Stimulated activated CD8-positive, alpha-beta memory T cell treated with anti-CD3 and anti-CD28 coated beads, Interleukin-12 subunit alpha, Interleukin-12 subunit beta, amount 100 ng/mL, for 24 hours (primary cell): ENCODE measurements at regions not wholly inside any gene's neighbourhood (a gene's known extent, or its start where the extent isn't known, plus 50 kb on each side); places are given as distances from the start of the nearest gene placed in this dataset.
"Not testable (repeated sequence)": the region's sequence is repeated elsewhere in the genome, so short reads cannot be mapped to it uniquely, and the experiment has no call there.

ENCODE experiments used
- DNase-seq: peaks from one replicate; pipeline ENCODE4 v3.0.0-alpha.2; 2020; ENCODE audit errors: extremely low read depth

GRCh38 chr11:11010624-11011127 is 152.8 kb upstream of the ZBED5 start:
- DNase-seq = no peak

DNA sequence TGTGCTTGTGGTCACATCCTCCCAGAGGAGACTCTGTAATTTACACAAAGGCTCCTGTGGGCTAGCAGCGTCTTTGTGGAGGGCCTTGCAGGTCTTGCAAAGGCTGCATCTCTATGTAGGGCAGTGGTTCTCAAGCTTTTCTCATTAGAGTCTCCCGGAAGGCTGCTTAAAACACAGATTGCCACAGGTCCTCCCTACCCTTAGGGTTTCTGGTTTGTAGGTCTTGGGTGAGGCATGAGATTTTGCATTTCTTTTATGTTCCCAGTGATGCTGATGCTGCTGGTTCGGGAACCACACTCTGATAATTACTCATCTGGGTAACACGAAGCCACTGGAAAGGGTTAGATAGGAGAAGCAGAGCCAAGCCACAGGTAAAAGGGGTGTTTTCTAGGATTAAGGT is 151.3 kb upstream of the ZBED5 start:
- DNase-seq = no peak

DNA sequence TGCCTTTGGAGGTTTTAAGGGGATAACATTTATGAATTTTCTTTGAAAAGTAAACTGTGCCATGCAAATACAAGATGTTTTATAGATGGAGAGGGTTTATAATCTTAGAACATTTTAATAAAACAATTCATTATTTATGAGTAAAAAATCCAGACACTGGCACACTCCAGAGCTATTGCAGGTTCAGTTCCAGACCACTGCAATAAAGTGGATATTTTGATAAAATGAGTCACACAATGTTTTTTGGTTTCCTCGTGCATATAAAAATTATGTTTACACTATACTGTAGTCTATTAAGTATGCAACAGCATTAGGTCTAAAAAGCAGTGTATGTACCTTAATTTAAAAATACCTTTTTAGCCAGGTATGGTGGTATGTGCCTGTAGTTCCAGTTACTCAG is 146.2 kb upstream of the ZBED5 start:
- DNase-seq = no peak

- DNase-seq = no peak
Measured at GRCh38 chr11:11003226-11003625, 145.4 kb upstream of the ZBED5 start.

DNA sequence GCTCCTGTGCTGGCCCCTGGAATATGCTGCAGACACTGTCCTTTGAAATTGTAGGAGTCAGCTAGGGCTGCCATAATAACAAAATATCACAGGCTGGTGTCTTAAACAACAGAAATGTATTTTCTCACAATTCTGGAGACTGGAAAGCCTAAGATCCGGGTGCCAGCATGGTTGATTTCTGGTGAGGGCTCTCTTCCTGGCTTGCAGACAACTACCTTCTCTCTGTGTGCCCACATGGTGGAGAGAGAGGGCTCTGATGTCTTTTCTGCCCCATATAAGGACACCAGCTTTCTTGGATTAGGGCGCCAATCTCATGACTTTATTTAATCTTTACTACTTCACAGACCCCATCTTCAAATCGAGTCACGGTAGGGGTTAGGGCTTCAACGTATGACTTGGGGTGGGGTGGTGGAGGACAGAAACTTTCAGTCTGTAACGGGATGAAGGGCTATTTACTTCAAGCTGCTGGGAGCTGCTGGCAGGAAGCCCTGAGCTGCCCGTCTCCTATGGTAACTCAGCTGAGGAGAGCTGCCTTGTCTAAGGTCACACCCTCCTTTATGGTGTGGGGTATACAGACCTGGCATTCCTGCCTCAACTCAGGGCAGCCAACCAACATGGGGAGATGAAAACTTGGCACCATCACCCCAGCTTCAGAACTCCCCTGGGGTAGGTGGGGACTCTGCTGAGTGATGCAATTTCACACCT is 142.9 kb upstream of the ZBED5 start:
- no peak for DNase-seq

DNA sequence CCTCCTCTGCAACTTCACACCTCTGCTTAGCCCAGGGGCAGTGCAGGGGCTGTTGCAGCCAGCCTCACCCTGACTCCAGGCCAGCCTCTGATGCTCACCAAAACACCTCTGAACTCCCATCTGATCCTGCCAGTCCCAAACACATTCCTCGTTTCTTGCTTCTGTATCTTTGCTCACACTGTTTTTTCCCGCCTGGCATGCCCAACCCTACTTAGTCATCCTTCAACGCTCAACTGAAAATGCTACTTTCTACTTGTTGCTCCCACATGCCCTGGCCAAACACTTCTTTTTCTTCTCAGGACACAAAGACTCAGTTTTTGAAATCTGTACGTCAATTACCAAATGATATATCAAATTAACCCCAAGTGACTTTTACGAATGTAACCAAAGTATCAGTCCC is 140.8 kb upstream of the ZBED5 start:
- no peak for DNase-seq

DNA sequence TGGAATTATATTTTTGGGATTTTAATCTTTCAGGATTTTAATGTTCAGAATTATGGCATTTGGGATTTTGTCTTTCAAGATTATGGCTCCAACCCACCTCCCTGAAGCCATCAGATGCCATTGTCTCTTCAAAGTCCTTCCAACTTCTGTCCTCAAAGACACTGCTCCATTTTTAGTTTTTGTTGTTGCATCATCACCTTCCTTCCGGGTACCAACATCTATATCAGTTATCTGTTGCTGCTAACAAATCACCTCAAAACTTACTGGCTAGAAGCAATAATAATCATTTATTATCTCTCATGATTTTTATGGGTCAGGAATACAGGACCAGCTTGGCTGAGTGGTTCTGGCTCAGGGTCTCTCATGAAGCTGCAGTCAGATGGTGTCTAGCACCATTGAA is 138.8 kb upstream of the ZBED5 start:
- DNase-seq = no peak

GRCh38 chr11:10993640-10994039 is 135.8 kb upstream of the ZBED5 start:
- DNase-seq = no peak

DNA sequence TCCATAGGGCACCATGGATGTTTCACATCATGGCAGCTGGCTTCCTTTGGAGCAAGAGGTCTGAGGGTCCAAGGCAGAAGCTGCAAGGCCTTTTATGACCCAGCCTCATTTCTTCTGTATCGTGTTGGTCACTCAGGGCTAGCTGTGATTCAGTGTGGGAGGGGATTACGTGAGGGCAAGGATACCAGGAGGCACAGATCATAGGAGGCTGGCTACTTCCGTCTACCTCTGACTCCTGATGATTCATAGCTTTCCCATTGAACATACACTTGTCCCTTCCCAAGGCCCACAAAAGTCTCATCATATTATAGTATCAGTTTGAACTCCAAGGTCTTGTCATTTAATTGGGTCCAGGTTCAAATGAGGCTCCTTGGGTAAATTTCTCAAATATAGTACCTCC is 135.3 kb upstream of the ZBED5 start:
- DNase-seq = no peak

DNA sequence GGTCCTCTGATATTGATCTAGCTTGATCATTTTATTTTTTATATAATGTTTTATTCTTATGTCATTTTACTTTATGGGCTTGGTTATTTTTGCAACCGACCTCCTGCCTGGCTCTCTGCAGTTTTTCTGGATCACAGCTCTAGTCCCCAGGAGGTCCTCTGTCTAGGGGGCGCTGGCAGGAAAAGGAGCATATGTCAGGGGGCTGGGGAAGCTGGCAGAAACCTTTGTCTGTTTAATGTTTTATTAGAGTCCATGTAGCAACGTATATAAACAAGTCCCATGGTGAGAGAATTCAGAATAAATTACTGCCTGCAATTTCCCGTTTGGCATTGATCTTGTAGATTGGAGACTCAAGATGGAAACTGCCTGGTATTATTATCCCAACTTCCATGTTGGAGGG is 133.5 kb upstream of the ZBED5 start:
- DNase-seq = no peak

DNA sequence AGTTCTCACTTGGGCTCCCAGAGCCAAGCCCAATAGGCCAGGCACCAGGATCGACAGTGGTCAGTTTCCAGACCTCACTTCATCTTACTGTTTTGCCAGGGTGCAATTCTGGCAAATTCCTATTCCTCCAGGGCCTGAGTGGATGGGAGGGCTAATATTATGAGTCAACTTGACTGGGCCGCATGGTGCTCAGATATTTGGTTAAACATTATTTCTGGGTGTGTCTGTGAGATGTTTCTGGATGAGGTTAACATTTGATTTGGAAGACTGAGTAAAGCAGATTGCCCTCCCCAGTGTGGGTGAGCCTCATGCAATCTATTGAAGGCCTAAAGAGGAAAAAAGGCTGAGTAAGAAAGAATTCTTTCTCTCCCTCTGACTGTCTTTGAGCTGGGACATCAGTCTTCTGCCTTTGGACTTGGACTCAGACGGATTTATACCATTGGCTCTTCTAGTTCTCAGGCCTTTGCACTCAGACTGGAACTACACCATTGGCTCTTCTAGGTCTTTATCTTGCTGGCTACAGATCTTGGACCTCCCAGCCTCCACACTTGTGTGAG is 132.9 kb upstream of the ZBED5 start:
- DNase-seq = no peak

GRCh38 chr11:10990160-10990559 is 132.3 kb upstream of the ZBED5 start:
- no peak for DNase-seq

GRCh38 chr11:10986006-10986405 is 128.2 kb upstream of the ZBED5 start:
- no peak for DNase-seq

GRCh38 chr11:10984742-10985141 is 126.9 kb upstream of the ZBED5 start:
- no peak for DNase-seq

GRCh38 chr11:10984250-10984649 is 126.4 kb upstream of the ZBED5 start:
- no peak for DNase-seq

DNA sequence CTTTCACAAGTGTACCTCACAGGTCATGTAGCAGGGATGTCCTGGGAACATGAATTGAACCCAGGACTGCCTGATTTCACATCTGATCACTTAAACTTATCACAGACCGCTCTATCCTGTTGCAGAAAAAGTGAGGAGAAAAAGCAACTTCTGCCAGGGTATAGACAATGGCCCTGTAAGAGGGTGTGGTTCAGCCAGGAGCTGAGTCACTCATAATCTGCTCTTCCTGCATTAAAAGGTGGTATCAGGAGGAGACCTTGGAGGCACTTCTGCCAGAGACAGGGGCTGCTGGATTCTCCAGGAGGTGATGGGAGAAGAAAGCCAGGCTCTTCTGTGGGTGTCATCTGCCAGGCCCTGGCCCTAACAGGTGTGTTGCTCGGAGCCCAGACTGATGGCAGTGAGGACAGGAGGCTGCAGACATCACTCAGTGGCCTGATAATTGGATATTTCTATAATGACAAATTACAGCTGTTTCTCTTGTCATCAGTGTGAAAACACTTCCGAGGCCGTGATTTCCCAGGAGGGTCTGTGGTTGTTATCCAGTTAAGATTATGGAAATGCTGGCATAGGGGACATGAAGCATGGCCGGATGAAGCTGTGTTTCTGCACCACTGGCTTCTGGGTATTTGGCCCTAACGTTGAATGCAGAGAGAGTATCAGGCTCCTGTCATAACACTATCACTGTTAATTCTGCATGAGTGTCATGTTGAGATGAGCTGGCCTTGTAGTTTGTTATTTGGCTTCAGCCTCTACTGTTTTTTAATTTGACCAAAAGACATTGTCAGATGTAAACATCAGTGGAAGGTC is 125.1 kb upstream of the ZBED5 start:
- no peak for DNase-seq

GRCh38 chr11:10979529-10979928 is 121.7 kb upstream of the ZBED5 start:
- DNase-seq = no peak

DNA sequence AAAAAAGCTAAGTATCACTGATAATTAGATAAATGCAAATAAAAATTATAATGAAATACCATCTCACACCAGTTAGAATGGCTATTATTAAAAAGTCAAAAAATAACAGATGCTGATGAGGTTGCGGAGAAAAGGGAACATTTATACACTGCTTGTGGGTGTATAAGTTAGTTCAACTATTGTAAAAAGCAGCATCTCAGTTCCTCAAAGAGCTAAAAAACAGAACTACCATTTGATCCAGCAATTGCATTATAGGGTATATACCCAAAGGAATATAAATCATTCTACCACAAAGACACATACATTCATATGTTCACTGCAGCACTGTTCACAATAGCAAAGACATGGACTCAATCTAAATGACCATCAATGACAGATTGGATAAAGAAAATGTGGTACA is 120.3 kb upstream of the ZBED5 start:
- no peak for DNase-seq

GRCh38 chr11:10975287-10975721 is 117.5 kb upstream of the ZBED5 start:
- DNase-seq = no peak

DNA sequence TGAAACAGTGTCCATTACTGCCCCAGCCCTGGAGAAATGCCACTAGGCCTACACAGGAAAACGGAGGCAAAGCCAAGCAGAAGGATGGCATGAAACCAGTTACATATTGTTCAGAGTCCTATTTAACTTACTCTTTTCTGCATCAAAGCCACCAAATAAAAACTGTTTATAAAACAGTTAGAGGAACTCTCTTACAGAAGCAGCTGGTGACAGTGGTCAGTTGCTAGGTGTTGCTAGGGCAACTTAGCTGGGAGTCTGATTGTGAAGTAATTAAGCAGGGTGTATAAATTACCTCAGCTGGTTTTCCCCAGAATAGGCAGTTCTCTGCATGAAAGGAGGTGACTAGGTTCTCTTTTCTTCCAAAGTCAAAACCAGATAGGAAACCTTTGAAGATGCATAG is 115.6 kb upstream of the ZBED5 start:
- DNase-seq = no peak

GRCh38 chr11:10970926-10971325 is 113.1 kb upstream of the ZBED5 start:
- DNase-seq = no peak

DNA sequence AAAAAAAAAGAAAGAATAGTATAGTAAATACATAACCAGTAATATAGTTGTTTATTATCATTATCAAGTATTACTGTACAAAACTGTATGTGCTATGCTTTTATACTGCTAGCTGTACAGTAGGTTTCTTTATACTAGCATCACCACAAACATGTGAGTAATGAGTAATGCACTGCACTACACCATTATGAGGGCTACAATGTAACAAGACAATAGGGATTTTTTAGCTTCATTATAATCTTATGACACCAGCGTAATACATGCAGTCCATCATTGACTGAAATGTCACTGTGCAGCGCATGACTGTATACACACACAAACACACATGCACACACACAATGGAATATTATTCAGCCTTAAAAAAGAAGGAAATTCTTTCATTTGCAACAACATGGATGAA is 111.5 kb upstream of the ZBED5 start:
- no peak for DNase-seq

- DNase-seq = not testable (repeated sequence)
Measured at GRCh38 chr11:10956884-10957283, 99.0 kb upstream of the ZBED5 start.
